RCC 7860 (cell line): ENCODE measurements at regions not wholly inside any gene's neighbourhood (a gene's known extent, or its start where the extent isn't known, plus 50 kb on each side); places are given as distances from the start of the nearest gene placed in this dataset.
"Not testable (repeated sequence)": the region's sequence is repeated elsewhere in the genome, so short reads cannot be mapped to it uniquely, and the experiment has no call there.

Source experiments
- DNase-seq: peaks from one replicate; pipeline ENCODE4 v3.0.0-alpha.2; 2015; ENCODE audit warnings: low spot score
- FAIRE-seq: peaks from 2 replicates; lab custom pipeline; 2012; peaks lifted over from hg19 to GRCh38; lab: Jason Lieb, UNC

DNA sequence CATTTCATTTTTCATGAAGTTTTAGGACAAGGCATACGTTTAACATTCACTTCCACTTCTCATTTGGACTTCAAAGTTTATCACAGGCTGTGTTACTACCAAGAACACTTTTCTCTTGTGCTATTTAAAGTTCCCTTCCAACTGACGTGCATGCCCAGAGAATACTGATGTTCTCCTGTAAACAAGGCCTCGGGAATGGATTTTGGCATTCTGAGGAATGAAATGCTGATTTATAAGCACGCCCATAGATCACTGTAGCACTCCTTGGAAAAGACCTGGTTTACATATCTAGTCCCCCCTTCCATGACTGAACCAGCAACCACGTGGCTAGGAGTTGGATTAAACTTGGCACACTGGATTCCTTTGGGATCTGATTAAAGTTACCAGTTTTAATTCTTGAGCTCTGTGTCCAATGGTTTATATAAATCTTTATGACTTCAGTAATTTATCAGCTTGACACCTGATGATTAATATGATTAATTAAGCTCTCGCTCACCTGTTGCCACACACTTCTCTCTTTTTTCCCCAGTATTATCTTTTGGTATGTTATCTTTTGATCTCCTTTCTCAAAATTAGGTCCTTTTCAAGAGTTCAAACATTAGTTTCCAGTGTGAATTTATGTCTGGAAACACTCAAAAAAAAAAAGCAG is 122.4 kb upstream of the HAND2 start:
- FAIRE-seq (no peak), DNase-seq (no peak)

DNA sequence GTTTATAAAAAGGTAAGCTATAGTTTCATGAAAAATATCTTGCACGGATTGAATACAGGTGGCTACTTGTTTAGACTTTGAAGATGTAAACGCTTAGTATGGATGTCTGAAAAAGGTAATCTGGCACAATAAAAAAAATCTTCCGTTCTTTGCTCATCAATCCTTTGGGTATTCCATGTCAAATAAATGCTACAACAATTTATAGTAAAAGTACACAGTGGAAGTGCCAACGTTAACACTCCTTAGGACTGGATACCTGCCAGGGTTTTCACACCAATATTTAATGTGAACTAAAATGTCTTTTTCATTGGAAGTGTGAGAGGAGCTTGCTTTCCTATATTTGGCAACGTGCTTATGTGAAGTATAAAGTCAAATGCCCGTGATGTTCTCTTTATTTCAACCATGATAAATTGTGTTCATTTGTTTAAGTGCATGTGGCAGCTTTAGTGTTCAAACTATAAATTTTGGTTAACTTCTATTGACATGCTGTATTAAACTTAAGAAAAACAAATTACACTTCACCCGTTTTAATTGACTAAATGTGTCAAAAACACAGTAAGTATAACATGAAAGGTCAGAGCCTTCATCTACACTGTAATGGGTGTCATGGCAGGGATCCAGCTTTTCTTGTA is 121.7 kb upstream of the HAND2 start:
- FAIRE-seq (no peak), DNase-seq (no peak)

DNA sequence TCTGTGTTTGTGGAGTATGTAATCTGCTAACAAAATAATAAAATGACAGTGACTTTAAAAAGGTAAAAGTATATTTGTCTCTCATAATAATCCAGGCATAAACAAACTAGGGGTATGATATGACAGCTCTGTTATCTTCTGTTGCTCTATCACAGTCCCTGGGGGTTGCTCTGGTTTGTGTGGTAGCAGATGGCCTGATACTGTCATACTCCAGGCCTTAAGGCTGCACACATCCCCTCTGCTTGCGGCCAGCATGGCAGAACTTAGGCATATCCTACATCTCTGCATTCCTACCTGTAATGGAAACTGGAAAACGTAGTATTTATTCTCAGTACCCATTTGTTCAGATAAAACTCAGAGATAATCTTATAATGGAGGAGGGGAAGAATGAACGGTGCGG is 117.9 kb upstream of the HAND2 start:
- no peak for DNase-seq
- FAIRE-seq: no peak

DNA sequence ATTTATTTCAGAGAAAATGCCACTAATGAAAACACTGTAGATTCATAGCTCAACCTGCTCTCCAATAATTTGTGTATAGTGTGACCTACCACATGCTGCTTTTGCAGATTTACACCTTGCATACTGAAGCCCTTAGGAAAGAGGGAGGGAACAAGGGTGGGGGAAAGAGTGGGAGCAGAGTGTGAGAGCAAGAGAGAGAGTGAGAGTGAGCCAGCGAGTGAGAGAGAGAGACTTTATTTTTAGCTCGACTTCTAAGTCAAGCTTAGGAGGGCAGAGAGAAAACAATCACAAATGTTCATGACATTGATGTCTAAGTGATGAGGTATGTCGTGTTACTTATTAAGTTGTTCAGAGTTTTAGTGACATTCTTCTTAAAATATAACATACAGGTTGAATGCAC is 112.5 kb upstream of the HAND2 start:
- DNase-seq (no peak), FAIRE-seq (no peak)

DNA sequence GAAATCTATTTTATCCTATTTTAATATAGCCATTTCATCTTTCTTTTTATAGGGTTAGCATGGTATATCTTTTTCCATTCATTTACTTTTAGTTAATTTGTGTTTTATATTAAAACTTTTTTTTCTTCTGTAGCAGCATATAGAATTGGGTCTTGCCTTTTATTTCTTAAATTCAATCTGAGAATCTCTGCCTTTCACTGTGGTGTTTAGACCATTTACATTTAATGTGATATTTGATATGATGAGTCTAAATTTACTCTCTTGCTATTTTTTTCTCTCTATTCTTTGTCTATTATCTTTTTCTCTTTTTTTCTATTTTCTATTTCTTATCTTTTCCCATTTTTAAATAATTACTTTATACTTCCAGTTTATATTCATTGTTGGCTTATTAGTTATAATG is 105.4 kb upstream of the HAND2 start:
- DNase-seq (no peak), FAIRE-seq (no peak)

DNA sequence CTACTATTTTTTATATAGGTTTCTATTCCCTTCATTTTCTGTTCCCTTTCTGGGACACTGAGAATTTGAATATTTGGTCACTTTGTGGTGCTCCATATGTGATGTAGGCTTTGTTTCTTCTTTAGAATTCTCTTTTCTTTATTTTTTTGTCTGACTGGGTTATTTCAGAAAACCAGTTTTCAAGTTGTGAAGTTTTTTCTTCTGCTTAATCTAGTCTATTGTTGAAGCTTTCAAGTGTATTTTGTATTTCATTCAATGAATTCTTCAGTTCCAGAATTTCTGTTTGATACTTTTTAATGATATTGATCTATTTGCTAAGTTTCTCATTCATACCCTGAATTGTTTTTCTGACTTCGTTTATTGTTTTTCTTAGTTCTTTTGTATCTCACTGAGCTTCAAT is 96.2 kb upstream of the HAND2 start:
- DNase-seq (no peak), FAIRE-seq (no peak)

DNA sequence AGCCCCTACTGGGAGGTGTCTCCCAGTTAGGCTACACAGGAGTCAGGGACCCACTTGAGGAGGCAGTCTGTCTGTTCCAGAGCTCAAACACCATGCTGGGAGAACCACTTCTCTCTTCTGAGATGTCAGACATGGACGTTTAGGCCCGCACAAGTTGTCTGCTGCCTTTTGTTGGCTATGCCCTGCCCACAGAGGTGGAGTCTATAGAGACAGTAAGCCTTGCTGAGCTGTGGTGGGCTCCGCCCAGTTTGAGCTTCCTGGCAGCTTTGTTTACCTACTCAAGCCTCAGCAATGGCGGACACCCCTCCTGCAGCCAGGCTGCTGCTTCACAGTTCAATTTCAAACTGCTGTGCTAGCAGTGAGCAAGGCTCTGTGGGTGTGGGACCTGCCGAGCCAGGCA is 88.6 kb upstream of the HAND2 start:
- not testable (repeated sequence) for DNase-seq, FAIRE-seq

DNA sequence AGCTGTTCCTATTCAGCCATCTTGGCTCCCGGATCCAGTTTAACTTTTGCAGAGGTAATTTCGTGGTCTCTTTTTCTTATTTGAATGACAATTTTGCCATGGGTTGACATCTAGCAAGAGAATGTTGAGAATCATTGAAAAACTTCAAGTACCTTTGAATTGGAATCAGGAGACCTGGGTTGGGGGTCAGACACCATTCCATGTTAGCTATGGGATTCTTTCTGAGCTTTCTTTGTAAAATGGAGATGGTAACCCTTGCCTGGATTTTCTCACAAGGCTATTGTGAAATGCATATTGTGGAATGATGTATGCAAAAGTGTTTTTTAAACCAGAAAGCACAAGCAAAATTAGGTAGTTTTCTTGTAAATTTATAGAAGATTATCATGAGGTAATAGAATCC is 79.1 kb upstream of the HAND2 start:
- FAIRE-seq (no peak), DNase-seq (no peak)

DNA sequence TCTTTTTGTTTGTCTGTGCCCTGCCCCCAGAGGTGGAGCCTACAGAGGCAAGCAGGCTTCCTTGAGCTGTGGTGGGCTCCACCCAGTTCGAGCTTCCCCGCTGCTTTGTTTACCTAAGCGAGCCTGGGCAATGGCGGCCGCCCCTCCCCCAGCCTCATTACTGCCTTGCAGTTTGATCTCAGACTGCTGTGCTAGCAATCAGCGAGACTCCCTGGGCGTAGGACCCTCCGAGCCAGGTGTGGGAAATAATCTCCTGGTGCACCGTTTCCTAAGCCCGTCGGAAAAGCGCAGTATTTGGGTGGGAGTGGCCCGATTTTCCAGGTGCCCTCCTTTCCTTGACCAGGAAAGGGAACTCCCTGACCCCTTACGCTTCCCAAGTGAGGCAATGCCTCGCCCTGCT is 78.6 kb upstream of the HAND2 start:
- DNase-seq, FAIRE-seq: not testable (repeated sequence)

DNA sequence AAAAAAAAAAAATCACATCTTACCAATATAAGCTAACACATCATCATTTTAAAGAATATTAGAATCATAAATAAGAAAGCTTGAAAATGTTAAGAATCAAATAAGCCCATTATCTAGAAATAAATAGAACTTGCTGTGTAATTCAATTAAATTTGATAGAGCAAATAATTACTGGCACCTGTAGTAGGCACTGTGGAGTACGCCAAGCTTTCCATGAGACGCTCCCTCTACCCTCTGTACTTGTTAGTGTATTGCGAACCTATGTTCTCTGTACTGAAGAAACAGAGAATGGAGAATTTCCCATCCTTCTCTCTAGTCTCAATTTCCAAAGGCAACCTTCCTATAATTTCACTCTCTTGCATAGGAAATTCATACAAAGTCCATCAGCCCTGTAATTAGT is 61.7 kb upstream of the HAND2 start:
- FAIRE-seq (no peak), DNase-seq (no peak)

DNA sequence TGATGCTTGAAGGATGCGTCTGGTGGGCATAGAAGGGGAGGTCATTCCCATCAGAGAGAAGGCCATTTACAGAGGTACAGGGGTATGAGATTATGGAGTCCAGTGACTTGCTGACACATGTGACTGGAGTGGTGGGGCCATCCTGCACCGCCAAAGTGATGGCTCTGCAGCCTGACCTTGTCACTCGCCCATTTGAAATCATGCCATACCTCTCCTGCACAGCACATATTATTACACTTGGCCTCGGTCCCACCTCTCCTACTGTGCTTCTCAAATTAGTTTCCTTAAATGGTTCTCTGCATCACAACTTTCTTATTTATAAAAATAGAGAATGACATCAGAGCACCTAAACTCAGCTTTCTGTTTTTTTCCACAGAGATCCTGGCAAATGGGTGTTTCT is 60.7 kb upstream of the HAND2 start:
- no peak for FAIRE-seq
- DNase-seq: no peak

DNA sequence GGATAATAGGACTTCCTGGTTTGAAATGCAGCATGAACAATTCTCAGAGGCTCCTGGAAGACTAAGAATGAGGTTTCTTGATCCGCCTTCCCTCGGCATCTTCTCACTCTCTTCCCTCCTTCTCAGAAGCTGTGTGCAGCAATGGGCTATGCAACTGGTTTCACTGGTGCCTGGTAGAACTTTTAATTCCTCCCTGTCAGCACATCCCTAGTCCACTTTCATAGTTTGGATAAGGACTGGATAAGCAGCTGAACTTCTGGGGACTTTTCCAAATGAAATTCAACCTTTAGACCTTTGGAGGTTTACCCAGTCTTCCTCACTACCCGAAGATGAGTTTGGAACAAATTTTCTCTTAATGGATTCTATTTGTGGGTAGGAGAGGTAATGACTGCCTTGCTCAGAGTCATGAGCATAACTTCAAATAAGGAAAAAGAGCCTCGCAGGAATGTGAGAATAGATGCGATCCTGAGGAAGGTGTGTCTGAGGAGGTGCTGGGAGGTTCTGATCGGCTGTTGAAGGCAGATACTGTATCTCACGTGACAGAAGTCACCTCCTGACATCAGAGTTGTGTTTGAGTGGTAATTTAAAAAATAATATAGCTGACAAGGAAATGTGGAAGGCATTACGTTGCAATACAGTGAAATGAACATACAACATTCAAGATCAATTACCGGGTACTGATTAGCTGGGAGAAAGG is 56.0 kb upstream of the HAND2 start:
- DNase-seq (no peak), FAIRE-seq (no peak)

DNA sequence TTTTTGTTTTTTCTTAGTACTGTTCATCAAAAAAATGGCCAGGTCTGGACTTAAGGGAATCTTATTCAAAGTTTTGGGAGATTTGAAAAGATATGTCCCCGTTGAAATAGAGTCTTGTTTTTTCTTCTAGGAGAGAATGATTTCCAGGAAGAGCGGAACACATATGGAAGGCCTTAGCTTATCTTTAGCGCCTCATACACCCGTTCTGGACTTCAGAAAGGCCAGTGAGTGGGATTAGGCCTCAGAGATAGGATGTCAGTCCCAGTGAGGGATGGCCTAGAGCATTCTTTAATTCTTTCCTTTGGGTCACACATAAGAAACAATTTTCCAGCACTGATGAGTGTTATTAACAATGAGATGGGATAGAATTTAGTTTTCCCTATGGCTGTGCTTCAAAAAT is 54.5 kb upstream of the HAND2 start:
- FAIRE-seq (no peak), DNase-seq (no peak)
